Esophagus squamous epithelium (tissue), 5 donors: ENCODE measurements at regions not wholly inside any gene's neighbourhood (a gene's known extent, or its start where the extent isn't known, plus 50 kb on each side); places are given as distances from the start of the nearest gene placed in this dataset.
"Not testable (repeated sequence)": the region's sequence is repeated elsewhere in the genome, so short reads cannot be mapped to it uniquely, and the experiment has no call there.

Experiments
- DNase-seq: peaks from one replicate; lab custom pipeline; 2025; lab: John Stamatoyannopoulos, UW
- H3K27ac ChIP-seq, 4 donors: fragments of 200-600 bp; sonication (generic); one replicate each; pipeline ENCODE4 v1.5.1; 2016 to 2019; ENCODE audit warnings: mild to moderate bottlenecking in 1 of 4
- H3K27me3 ChIP-seq, 4 donors: fragments of 200-600 bp; sonication (generic); 1 replicate in 3 of 4; 2 replicates in 1 of 4; pipeline versions ENCODE4 v1.5.1 to v1.6.0; 2017 to 2021; ENCODE audit warnings: antibody characterized with exemption in 1 of 4
- H3K36me3 ChIP-seq, 3 donors: fragments of 200-600 bp; sonication (generic); one replicate each; pipeline ENCODE4 v1.5.1; 2016 to 2019
- H3K4me1 ChIP-seq, 3 donors: fragments of 200-600 bp; sonication (generic); one replicate each; pipeline ENCODE4 v1.5.1; 2017 to 2019
- H3K4me3 ChIP-seq, 4 donors: fragments of 200-600 bp; sonication (generic); 1 replicate in 3 of 4; 2 replicates in 1 of 4; pipeline ENCODE4 v1.5.1; 2016 to 2019; ENCODE audit warnings: mild to moderate bottlenecking in 2 of 4, moderate library complexity in 1 of 4
- H3K9me3 ChIP-seq, 3 donors: fragments of 200-600 bp; sonication (generic); one replicate each; pipeline ENCODE4 v1.5.1; 2016 to 2019
- CTCF ChIP-seq, 6 experiments: fragments of 450-650 bp in 4 of 6; fragments of 200-600 bp in 2 of 6; sonication (generic) in 2 of 6; IDR thresholded peaks; one replicate each; pipeline ENCODE4 v1.5.1; 2016 to 2019; ENCODE audit warnings: antibody characterized with exemption in 6 of 6, mild to moderate bottlenecking in 4 of 6, moderate library complexity in 4 of 6
- POLR2A ChIP-seq, 4 donors: fragments of 450-650 bp; IDR thresholded peaks; one replicate each; pipeline ENCODE4 v1.6.1; 2017; ENCODE audit warnings: antibody characterized with exemption in 4 of 4, mild to moderate bottlenecking in 4 of 4, moderate library complexity in 3 of 4
- WGBS, 2 donors: methylation state at CpG; one replicate each; pipeline ENCODE4 v1.1.5; 2018; 5-methylcytosine and 5-hydroxymethylcytosine counted together
- intact Hi-C: fragments of 100-400 bp; cut with DNase I; formaldehyde crosslinking; loops from one replicate; pipeline ENCODE4 v1.15.0; 2022
- donor health status: DM: yes; HTN: yes; CAD: no.

DNA sequence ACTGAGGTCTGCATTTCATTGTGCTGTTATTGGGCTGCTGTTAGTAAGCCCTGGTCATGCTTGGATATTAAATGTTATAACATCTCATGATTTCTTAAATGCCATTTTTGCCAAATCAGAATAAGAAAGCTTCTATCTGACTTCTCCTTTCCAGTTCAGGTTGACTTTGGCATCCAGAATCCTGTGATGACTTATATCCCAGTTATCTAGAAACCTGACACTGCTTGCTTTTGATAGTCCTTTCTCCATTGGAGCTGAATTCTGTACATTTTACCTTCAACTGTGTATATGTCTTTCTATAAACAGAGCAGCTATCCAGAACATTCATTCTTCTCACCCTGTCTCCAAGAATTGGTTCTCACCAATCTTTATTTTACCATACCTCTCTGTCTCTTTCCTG is 257.7 kb upstream of the GNPDA2 start:
- Histone ChIP-seq H3K27me3 (no peaks in the 10 kb centered on the region), H3K36me3 (no peaks in the 10 kb centered on the region), H3K4me3 (no peak overlapping the region), H3K9me3 (no peaks in the 10 kb centered on the region), H3K4me1 (no peaks in the 10 kb centered on the region), H3K27ac (no peak overlapping the region)
- intact Hi-C loops = no loop called here
- no peak for DNase-seq
- TF ChIP-seq POLR2A (IDR thresholded peaks at IDR 0.05) (no peak), CTCF (IDR thresholded peaks at IDR 0.05) (no peak)

DNA sequence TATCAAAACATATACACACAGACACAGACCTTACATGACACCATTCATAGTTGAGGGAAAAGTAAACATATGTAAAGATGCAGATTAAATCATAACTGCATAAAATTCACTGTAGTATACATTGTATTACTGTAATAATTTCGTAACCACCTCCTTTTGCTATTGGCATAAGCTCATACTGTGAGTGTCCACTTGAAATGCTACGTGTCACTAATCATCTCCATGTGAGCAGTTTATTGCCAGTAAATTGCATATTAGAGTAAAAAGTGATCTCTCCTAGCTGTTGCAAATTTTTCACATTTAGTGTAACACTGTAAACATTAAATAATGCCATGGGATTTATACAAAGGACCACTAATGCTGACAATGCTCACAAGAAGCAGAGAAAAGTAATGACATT is 256.7 kb upstream of the GNPDA2 start:
- TF ChIP-seq CTCF (IDR thresholded peaks at IDR 0.05) (no peak), POLR2A (IDR thresholded peaks at IDR 0.05) (no peak)
- Histone ChIP-seq H3K36me3 (no peaks in the 10 kb centered on the region), H3K27me3 (no peaks in the 10 kb centered on the region), H3K4me3 (no peak overlapping the region), H3K4me1 (no peaks in the 10 kb centered on the region), H3K9me3 (no peaks in the 10 kb centered on the region), H3K27ac (no peak overlapping the region)
- intact Hi-C loops = no loop called here
- WGBS, 2 donors = 40 to 51% methylated on average over 2 of the region's 2 CpGs
- DNase-seq = no peak

DNA sequence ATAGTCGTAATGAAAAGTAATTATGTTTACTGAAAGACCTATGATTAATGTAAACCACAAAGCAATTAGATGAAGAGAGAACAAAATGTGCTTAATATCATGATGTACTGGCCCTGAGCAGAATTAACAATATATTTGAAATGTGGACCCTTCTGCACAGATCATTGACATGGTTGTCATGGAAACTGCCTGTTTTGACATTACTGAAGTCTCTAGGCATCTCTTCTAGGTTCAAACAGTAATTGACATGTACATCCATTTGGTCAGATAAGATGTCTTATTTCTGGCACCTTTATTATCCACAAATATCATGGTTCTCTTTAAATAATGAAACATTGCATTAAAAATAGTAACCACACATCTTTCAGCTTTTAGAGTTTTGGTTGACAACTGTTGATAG is 251.7 kb upstream of the GNPDA2 start:
- intact Hi-C loops = no loop called here
- H3K9me3 ChIP-seq = no peaks in the 10 kb centered on the region
- no peak overlapping the region for H3K4me3 ChIP-seq
- no peaks in the 10 kb centered on the region for H3K36me3 ChIP-seq
- no peaks in the 10 kb centered on the region for H3K27me3 ChIP-seq
- H3K4me1 ChIP-seq = no peaks in the 10 kb centered on the region
- no peak for TF ChIP-seq CTCF (IDR thresholded peaks at IDR 0.05)
- TF ChIP-seq POLR2A (IDR thresholded peaks at IDR 0.05) = no peak
- no peak overlapping the region for H3K27ac ChIP-seq
- no peak for DNase-seq
- 18 to 53% methylated on average over 1 of the region's 1 CpG for WGBS, 2 donors

- TF ChIP-seq POLR2A (IDR thresholded peaks at IDR 0.05) = no peak
- TF ChIP-seq CTCF (IDR thresholded peaks at IDR 0.05) = no peak
- H3K4me1 ChIP-seq = no peaks in the 10 kb centered on the region
- intact Hi-C loops = no loop called here
- H3K9me3 ChIP-seq = peaks cover 0 to 15% (median 7%) of the 10 kb centered on the region in 3 donors
- DNase-seq = no peak
- no peaks in the 10 kb centered on the region for H3K36me3 ChIP-seq
- no peak overlapping the region for H3K4me3 ChIP-seq
- WGBS, 2 donors = 78 to 89% methylated on average over 6 of the region's 6 CpGs
- H3K27ac ChIP-seq = no peak overlapping the region
- no peaks in the 10 kb centered on the region for H3K27me3 ChIP-seq
These were observed 239.2 kb upstream of the GNPDA2 start for GRCh38 chr4:44965435-44966095.

GRCh38 chr4:44964086-44964485 is 237.7 kb upstream of the GNPDA2 start:
- peaks cover 0 to 15% (median 7%) of the 10 kb centered on the region in 3 donors for H3K9me3 ChIP-seq
- H3K27me3 ChIP-seq, H3K36me3 ChIP-seq, H3K4me3 ChIP-seq, DNase-seq, H3K27ac ChIP-seq, H3K4me1 ChIP-seq, intact Hi-C loops: not testable (repeated sequence)
- 50 to 51% methylated on average over 5 of the region's 5 CpGs for WGBS, 2 donors
